Upper lobe of left lung (tissue), 4 donors: ENCODE measurements at regions not wholly inside any gene's neighbourhood (a gene's known extent, or its start where the extent isn't known, plus 50 kb on each side); places are given as distances from the start of the nearest gene placed in this dataset.

Experiments
- CTCF ChIP-seq, 6 experiments: fragments of 450-650 bp in 4 of 6; fragments of 200-600 bp in 2 of 6; sonication (generic) in 2 of 6; IDR thresholded peaks; one replicate each; pipeline ENCODE4 v1.5.1; 2016 to 2019; ENCODE audit warnings: antibody characterized with exemption in 6 of 6
- EP300 ChIP-seq, 4 donors: sonication (generic); formaldehyde crosslinking; IDR thresholded peaks; one replicate each; pipeline ENCODE4 v1.5.1; 2017; ENCODE audit warnings: antibody characterized with exemption in 4 of 4, control low read depth in 2 of 4
- POLR2A ChIP-seq, 4 donors: fragments of 450-650 bp; IDR thresholded peaks; one replicate each; pipeline ENCODE4 v1.5.1; 2016 to 2017; ENCODE audit warnings: antibody characterized with exemption in 4 of 4, mild to moderate bottlenecking in 2 of 4
- POLR2AphosphoS5 ChIP-seq, 2 donors: sonication (generic); formaldehyde crosslinking; IDR thresholded peaks; one replicate each; pipeline ENCODE4 v1.5.1; 2017; ENCODE audit warnings: antibody characterized with exemption in 2 of 2

- TF ChIP-seq CTCF (IDR thresholded peaks at IDR 0.05) (no peak), POLR2A (IDR thresholded peaks at IDR 0.05) (no peak), EP300 (IDR thresholded peaks at IDR 0.05) (no peak), POLR2AphosphoS5 (IDR thresholded peaks at IDR 0.05) (no peak)
Measured at GRCh38 chr13:73365252-73365651, 306.4 kb downstream of the KLF5 start.
